ENCODE measurements at regions not wholly inside any gene's neighbourhood (a gene's known extent, or its start where the extent isn't known, plus 50 kb on each side); places are given as distances from the start of the nearest gene placed in this dataset.

DNA sequence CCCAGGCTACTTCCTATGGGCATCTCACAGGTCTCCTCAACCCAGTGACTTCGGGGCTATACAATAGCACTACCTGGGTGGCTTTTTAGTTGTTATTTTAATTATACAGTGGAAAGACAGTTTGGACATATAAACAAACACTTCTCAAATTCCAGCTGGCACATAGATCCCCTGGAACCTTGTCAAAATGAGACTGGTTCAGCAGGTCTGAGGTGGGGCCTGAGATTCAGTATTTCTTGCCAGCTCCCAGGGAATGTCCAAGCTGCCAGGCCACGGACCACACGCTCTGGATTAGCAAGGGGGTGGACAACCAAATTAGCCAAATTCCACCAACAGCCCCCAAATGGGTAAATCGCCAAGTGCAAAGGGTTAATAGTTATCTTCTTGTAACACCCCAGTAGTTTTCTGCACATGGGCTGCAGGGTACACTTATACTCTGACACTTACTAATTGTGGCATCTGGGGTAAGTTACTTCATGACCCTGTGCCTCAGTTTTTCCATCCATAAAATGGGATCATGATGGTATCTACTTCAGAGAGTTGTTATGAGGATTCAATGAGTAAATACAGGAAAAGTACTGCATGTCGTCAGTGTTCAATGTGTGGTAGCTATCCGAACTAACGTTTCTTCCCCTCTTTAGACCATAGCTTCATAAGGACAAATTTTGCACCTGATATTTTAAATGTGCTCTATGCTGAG is 789.4 kb upstream of the TBX3 start:
- Histone ChIP-seq H3K27me3 (ENCODE audit: control insufficient read depth in 1 of 2, insufficient read depth in 2 of 2, low read length in 2 of 2) (no peaks in the 10 kb centered on the region), H3K4me1 (ENCODE audit: control insufficient read depth in 1 of 2, insufficient read depth in 2 of 2, low read length in 2 of 2) (peaks cover 29 to 44% of the 10 kb centered on the region in 2 donors), H3K27ac (ENCODE audit: low read depth, low read length) (no peak overlapping the region), H3K9me3 (ENCODE audit: control insufficient read depth in 1 of 2, low read length in 2 of 2) (no peaks in the 10 kb centered on the region), H3K36me3 (ENCODE audit: control insufficient read depth in 1 of 2, insufficient read depth in 2 of 2, low read length in 2 of 2) (no peaks in the 10 kb centered on the region), H3K9ac (ENCODE audit: low read depth in 1 of 2, low read length in 2 of 2) (no peak overlapping the region), H3K4me3 (ENCODE audit: low read depth in 1 of 2, low read length in 2 of 2) (no peak overlapping the region)

DNA sequence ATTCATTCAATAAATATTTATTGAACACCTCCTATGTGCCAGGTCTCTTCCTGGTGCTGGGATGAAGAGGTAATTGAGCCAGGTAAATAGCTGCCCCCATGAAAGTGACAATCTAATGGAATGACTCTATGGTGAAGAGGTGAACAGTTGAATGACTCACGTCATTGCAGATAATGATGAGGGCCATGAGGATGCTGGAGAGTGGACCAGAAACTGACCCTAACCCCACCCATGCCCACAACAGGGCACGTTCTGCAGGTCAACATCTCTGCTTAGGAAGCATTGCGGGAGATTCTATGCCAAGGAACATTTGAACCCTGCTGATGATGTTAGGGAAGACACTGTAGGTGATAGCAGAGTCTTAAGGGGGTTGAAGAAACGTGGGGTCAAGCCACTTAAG is 788.9 kb upstream of the TBX3 start:
- H3K36me3 ChIP-seq (ENCODE audit: control insufficient read depth in 1 of 2, insufficient read depth in 2 of 2, low read length in 2 of 2), result no peaks in the 10 kb centered on the region
- no peaks in the 10 kb centered on the region for H3K27me3 ChIP-seq (ENCODE audit: control insufficient read depth in 1 of 2, insufficient read depth in 2 of 2, low read length in 2 of 2)
- H3K4me1 ChIP-seq (ENCODE audit: control insufficient read depth in 1 of 2, insufficient read depth in 2 of 2, low read length in 2 of 2), result peaks cover 32 to 48% of the 10 kb centered on the region in 2 donors
- no peak overlapping the region for H3K27ac ChIP-seq (ENCODE audit: low read depth, low read length)
- no peak overlapping the region for H3K4me3 ChIP-seq (ENCODE audit: low read depth in 1 of 2, low read length in 2 of 2)
- no peak overlapping the region for H3K9ac ChIP-seq (ENCODE audit: low read depth in 1 of 2, low read length in 2 of 2)
- no peaks in the 10 kb centered on the region for H3K9me3 ChIP-seq (ENCODE audit: control insufficient read depth in 1 of 2, low read length in 2 of 2)

DNA sequence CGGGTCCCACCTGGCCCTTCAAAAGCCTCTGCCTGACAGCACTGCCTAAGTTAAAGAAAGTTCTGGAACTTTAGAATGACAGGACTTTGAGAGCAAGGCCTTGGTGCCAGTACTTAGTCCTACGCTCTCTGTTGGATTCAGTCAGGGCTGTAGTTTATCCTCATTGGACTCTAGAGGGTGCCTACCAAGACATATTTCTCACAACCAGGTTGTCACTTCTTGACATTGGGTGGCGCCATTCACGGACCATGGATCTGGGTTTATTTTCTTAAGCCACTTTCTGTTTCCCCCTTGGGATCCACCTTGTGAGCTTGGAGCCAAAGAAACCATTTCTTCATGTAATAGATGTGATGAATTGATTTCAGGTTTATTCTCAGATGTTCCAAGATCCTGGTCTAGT is 787.0 kb upstream of the TBX3 start:
- Histone ChIP-seq H3K27ac (ENCODE audit: low read depth, low read length) (no peak overlapping the region), H3K27me3 (ENCODE audit: control insufficient read depth in 1 of 2, insufficient read depth in 2 of 2, low read length in 2 of 2) (no peaks in the 10 kb centered on the region), H3K9me3 (ENCODE audit: control insufficient read depth in 1 of 2, low read length in 2 of 2) (no peaks in the 10 kb centered on the region), H3K9ac (ENCODE audit: low read depth in 1 of 2, low read length in 2 of 2) (no peak overlapping the region), H3K36me3 (ENCODE audit: control insufficient read depth in 1 of 2, insufficient read depth in 2 of 2, low read length in 2 of 2) (no peaks in the 10 kb centered on the region), H3K4me1 (ENCODE audit: control insufficient read depth in 1 of 2, insufficient read depth in 2 of 2, low read length in 2 of 2) (peaks cover 32 to 50% of the 10 kb centered on the region in 2 donors), H3K4me3 (ENCODE audit: low read depth in 1 of 2, low read length in 2 of 2) (no peak overlapping the region)

DNA sequence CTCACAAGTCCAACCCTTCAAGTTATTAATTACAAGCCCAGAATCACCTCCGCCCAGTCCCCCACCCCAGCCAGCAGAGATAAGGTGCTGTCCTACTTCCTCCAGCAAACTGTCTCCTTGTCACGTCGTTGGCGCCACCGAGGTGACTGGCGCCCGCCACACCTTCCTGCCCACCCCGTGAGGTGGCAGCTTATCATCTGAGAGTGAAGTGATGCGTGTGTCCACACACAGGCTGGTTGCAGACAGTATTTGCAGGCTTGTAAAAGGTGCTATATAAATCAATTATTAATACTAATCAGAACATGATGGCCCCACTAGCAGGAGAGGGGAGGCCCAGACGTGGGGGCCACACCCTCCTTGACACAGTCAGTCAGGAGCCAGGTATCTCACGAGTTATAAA is 786.6 kb upstream of the TBX3 start:
- no peaks in the 10 kb centered on the region for H3K9me3 ChIP-seq (ENCODE audit: control insufficient read depth in 1 of 2, low read length in 2 of 2)
- H3K36me3 ChIP-seq (ENCODE audit: control insufficient read depth in 1 of 2, insufficient read depth in 2 of 2, low read length in 2 of 2), result no peaks in the 10 kb centered on the region
- H3K27ac ChIP-seq (ENCODE audit: low read depth, low read length), result no peak overlapping the region
- no peak overlapping the region for H3K4me3 ChIP-seq (ENCODE audit: low read depth in 1 of 2, low read length in 2 of 2)
- peaks cover 32 to 50% of the 10 kb centered on the region in 2 donors for H3K4me1 ChIP-seq (ENCODE audit: control insufficient read depth in 1 of 2, insufficient read depth in 2 of 2, low read length in 2 of 2)
- H3K27me3 ChIP-seq (ENCODE audit: control insufficient read depth in 1 of 2, insufficient read depth in 2 of 2, low read length in 2 of 2), result no peaks in the 10 kb centered on the region
- no peak overlapping the region for H3K9ac ChIP-seq (ENCODE audit: low read depth in 1 of 2, low read length in 2 of 2)

DNA sequence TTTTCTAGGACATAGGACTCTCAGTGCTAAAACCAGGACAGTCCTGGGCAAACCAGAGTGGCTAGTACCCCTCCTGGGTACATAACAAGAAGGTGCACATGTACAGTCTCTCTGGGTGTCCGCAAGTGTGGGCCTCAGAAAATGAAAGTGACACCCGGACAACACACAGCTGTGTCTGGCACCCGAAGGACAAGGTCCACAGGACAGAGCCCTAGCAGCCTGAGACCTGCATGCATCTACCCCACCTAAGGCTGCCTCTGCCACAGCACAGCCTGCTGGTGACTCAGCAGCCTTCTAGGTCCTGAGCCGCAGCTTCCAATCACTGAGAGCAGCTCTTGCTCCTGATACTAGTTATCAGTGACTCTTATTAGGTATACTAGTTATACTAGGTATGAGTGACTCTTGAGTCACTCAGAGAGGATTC is 784.1 kb upstream of the TBX3 start:
- peak overlapping the region; percentile 59 for H3K27ac ChIP-seq (ENCODE audit: low read depth, low read length)

DNA sequence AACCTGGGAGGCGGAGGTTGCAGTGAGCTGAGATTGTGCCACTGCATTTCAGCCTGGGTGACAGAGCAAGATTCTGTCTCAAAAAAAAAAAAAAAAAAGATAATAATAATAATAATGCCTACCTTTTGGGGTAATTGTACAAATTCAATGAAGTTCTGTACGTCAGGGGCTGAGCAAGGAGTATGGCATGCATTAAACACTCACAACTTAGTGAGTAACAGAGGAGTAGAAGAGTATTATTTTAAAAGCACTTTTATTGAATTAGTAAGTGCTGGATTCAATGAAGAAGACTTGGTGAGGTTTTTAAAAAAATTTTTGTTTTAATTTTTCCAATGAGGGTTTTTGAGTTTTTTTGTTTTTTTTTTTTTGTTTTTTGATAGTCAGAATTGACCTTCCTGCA is 783.6 kb upstream of the TBX3 start:
- Histone ChIP-seq H3K4me1 (ENCODE audit: control insufficient read depth in 1 of 2, insufficient read depth in 2 of 2, low read length in 2 of 2) (peaks cover 29 to 45% of the 10 kb centered on the region in 2 donors), H3K9me3 (ENCODE audit: control insufficient read depth in 1 of 2, low read length in 2 of 2) (no peaks in the 10 kb centered on the region), H3K9ac (ENCODE audit: low read depth in 1 of 2, low read length in 2 of 2) (no peak overlapping the region), H3K27me3 (ENCODE audit: control insufficient read depth in 1 of 2, insufficient read depth in 2 of 2, low read length in 2 of 2) (no peaks in the 10 kb centered on the region), H3K4me3 (ENCODE audit: low read depth in 1 of 2, low read length in 2 of 2) (no peak overlapping the region), H3K36me3 (ENCODE audit: control insufficient read depth in 1 of 2, insufficient read depth in 2 of 2, low read length in 2 of 2) (no peaks in the 10 kb centered on the region), H3K27ac (ENCODE audit: low read depth, low read length) (no peak overlapping the region)

More for the DNA sequence above, 784.1 kb upstream of the TBX3 start:
- H3K4me3 ChIP-seq (ENCODE audit: low read depth in 1 of 2, low read length in 2 of 2), result peak overlapping the region; percentile 11 to 30
- peak overlapping the region in 1 of 2 donors; percentile 40 for H3K9ac ChIP-seq (ENCODE audit: low read depth in 1 of 2, low read length in 2 of 2)
- H3K4me1 ChIP-seq (ENCODE audit: control insufficient read depth in 1 of 2, insufficient read depth in 2 of 2, low read length in 2 of 2), result peaks cover 32 to 49% of the 10 kb centered on the region in 2 donors
- H3K9me3 ChIP-seq (ENCODE audit: control insufficient read depth in 1 of 2, low read length in 2 of 2), result no peaks in the 10 kb centered on the region
- no peaks in the 10 kb centered on the region for H3K27me3 ChIP-seq (ENCODE audit: control insufficient read depth in 1 of 2, insufficient read depth in 2 of 2, low read length in 2 of 2)
- H3K36me3 ChIP-seq (ENCODE audit: control insufficient read depth in 1 of 2, insufficient read depth in 2 of 2, low read length in 2 of 2), result no peaks in the 10 kb centered on the region

DNA sequence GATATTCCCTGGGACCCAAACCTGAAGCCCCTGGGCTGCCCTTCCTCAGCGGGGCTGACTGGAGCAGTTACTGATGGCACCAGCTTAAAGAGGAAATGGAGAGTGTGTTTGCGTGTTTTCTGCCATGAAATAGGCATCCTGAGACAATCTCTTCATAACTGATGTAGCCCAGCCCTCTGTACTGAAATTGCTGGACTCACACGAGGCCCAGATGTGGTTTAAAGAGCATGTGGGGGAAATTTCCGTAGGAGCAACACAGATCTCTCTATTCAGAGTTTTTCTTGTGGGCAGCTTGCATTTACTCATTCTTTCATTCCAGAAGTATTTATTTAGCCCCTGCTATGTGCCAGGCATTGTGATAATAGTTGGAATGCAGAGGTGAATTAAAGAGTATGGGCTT is 782.1 kb upstream of the TBX3 start:
- Histone ChIP-seq H3K9ac (ENCODE audit: low read depth in 1 of 2, low read length in 2 of 2) (no peak overlapping the region), H3K27ac (ENCODE audit: low read depth, low read length) (no peak overlapping the region), H3K4me1 (ENCODE audit: control insufficient read depth in 1 of 2, insufficient read depth in 2 of 2, low read length in 2 of 2) (peaks cover 25 to 37% of the 10 kb centered on the region in 2 donors), H3K27me3 (ENCODE audit: control insufficient read depth in 1 of 2, insufficient read depth in 2 of 2, low read length in 2 of 2) (no peaks in the 10 kb centered on the region), H3K4me3 (ENCODE audit: low read depth in 1 of 2, low read length in 2 of 2) (no peak overlapping the region), H3K36me3 (ENCODE audit: control insufficient read depth in 1 of 2, insufficient read depth in 2 of 2, low read length in 2 of 2) (no peaks in the 10 kb centered on the region), H3K9me3 (ENCODE audit: control insufficient read depth in 1 of 2, low read length in 2 of 2) (no peaks in the 10 kb centered on the region)

DNA sequence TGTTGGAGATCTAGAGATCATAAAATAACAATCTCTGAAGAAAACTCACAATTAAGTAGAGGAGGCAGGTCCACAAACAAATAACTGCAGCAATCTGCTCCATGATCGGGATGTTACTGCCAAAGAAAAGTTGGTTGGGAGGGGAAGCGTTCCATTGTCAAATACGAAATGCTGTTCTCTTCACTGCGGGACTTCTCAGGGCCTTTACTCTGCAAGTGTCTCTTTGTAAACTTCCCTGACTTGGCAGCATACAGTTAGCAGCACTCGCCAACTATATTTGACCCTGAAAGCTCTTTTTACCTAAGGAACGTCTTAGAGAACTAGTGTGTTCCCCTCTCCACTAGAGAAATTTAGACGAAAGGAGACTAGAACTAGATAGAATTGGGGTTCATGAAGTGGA is 780.7 kb upstream of the TBX3 start:
- Histone ChIP-seq H3K4me3 (ENCODE audit: low read depth in 1 of 2, low read length in 2 of 2) (no peak overlapping the region), H3K4me1 (ENCODE audit: control insufficient read depth in 1 of 2, insufficient read depth in 2 of 2, low read length in 2 of 2) (peaks cover 21 to 28% of the 10 kb centered on the region in 2 donors), H3K27ac (ENCODE audit: low read depth, low read length) (no peak overlapping the region), H3K9ac (ENCODE audit: low read depth in 1 of 2, low read length in 2 of 2) (no peak overlapping the region), H3K9me3 (ENCODE audit: control insufficient read depth in 1 of 2, low read length in 2 of 2) (no peaks in the 10 kb centered on the region), H3K27me3 (ENCODE audit: control insufficient read depth in 1 of 2, insufficient read depth in 2 of 2, low read length in 2 of 2) (no peaks in the 10 kb centered on the region), H3K36me3 (ENCODE audit: control insufficient read depth in 1 of 2, insufficient read depth in 2 of 2, low read length in 2 of 2) (no peaks in the 10 kb centered on the region)

DNA sequence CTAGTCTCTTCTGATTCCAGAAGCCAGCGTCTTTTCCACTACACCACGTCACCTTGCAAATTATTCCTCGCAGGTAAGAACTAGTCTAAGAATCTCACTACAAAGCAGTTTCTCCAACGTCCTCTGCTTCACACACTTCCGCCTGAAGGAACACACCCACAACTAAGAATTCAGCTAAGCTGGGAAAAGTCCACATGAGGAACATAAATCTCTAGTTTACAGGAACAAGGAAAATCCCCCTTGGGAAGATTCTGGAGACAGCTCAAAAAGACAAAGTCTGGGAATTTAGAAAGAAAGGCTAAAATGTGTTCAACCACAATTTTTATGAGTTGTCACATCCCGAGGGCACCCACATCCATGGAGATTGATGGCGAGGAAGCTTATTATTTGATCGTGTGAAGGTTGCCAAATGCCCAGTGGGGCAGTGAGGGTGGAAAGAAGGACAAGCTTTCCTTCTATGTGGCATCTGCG is 780.2 kb upstream of the TBX3 start:
- Histone ChIP-seq H3K9ac (ENCODE audit: low read depth in 1 of 2, low read length in 2 of 2) (no peak overlapping the region), H3K4me1 (ENCODE audit: control insufficient read depth in 1 of 2, insufficient read depth in 2 of 2, low read length in 2 of 2) (peaks cover 18 to 24% of the 10 kb centered on the region in 2 donors), H3K27ac (ENCODE audit: low read depth, low read length) (no peak overlapping the region), H3K36me3 (ENCODE audit: control insufficient read depth in 1 of 2, insufficient read depth in 2 of 2, low read length in 2 of 2) (no peaks in the 10 kb centered on the region), H3K9me3 (ENCODE audit: control insufficient read depth in 1 of 2, low read length in 2 of 2) (no peaks in the 10 kb centered on the region), H3K4me3 (ENCODE audit: low read depth in 1 of 2, low read length in 2 of 2) (no peak overlapping the region), H3K27me3 (ENCODE audit: control insufficient read depth in 1 of 2, insufficient read depth in 2 of 2, low read length in 2 of 2) (no peaks in the 10 kb centered on the region)

DNA sequence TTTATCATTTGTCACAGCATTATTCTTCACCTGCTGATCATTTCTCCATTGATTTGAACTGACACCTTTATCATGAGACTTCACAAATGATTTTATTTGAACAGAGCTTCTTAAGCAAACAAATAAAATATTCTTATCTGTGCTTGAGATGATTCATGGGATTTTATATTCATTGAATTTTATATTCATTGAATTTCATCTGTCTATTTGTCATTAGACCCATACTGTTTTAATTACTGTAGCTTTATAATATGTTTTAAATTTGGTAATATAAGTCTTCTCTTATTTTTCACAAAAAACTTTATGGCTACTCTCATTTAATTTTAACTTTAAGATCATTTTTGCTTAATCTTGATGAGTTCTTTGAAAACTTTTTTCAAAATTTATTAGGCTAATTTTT is 777.4 kb upstream of the TBX3 start:
- Histone ChIP-seq H3K27me3 (ENCODE audit: control insufficient read depth in 1 of 2, insufficient read depth in 2 of 2, low read length in 2 of 2) (no peaks in the 10 kb centered on the region), H3K36me3 (ENCODE audit: control insufficient read depth in 1 of 2, insufficient read depth in 2 of 2, low read length in 2 of 2) (no peaks in the 10 kb centered on the region), H3K4me3 (ENCODE audit: low read depth in 1 of 2, low read length in 2 of 2) (no peak overlapping the region), H3K9me3 (ENCODE audit: control insufficient read depth in 1 of 2, low read length in 2 of 2) (no peaks in the 10 kb centered on the region), H3K27ac (ENCODE audit: low read depth, low read length) (no peak overlapping the region), H3K9ac (ENCODE audit: low read depth in 1 of 2, low read length in 2 of 2) (no peak overlapping the region), H3K4me1 (ENCODE audit: control insufficient read depth in 1 of 2, insufficient read depth in 2 of 2, low read length in 2 of 2) (peaks cover 12 to 14% of the 10 kb centered on the region in 2 donors)
